CD4-positive, alpha-beta T cell treated with Interleukin-12 subunit alpha and Interleukin-12 subunit beta, for 1 hour (primary cell): ENCODE measurements at regions not wholly inside any gene's neighbourhood (a gene's known extent, or its start where the extent isn't known, plus 50 kb on each side); places are given as distances from the start of the nearest gene placed in this dataset.

Experiments
- DNase-seq: peaks from one replicate; pipeline ENCODE4 v3.0.0-alpha.2; 2020

- no peak for DNase-seq
Measured at GRCh38 chrX:21056622-21057021, 317.6 kb upstream of the CNKSR2 start.

GRCh38 chrX:21047034-21047455, 327.2 kb upstream of the CNKSR2 start:
- no peak for DNase-seq

GRCh38 chrX:21014326-21014725, 359.9 kb upstream of the CNKSR2 start:
- DNase-seq, result no peak

GRCh38 chrX:21004835-21005234, 369.4 kb upstream of the CNKSR2 start:
- DNase-seq, result no peak

GRCh38 chrX:20995829-20996228, 378.4 kb upstream of the CNKSR2 start:
- DNase-seq, result no peak

- no peak for DNase-seq
Measured at GRCh38 chrX:20989361-20989760, 384.9 kb upstream of the CNKSR2 start.

- no peak for DNase-seq
Measured at GRCh38 chrX:20988804-20989203, 385.4 kb upstream of the CNKSR2 start.

- no peak for DNase-seq
Measured at GRCh38 chrX:20988118-20988517, 386.1 kb upstream of the CNKSR2 start.

GRCh38 chrX:20980426-20980825, 393.8 kb upstream of the CNKSR2 start:
- DNase-seq, result no peak

- no peak for DNase-seq
Measured at GRCh38 chrX:20974326-20974725, 399.9 kb upstream of the CNKSR2 start.

- no peak for DNase-seq
Measured at GRCh38 chrX:20973038-20973437, 401.2 kb upstream of the CNKSR2 start.

- no peak for DNase-seq
Measured at GRCh38 chrX:20971250-20971649, 403.0 kb upstream of the CNKSR2 start.

GRCh38 chrX:20969565-20969964, 404.7 kb upstream of the CNKSR2 start:
- no peak for DNase-seq

GRCh38 chrX:20968996-20969395, 405.2 kb upstream of the CNKSR2 start:
- no peak for DNase-seq

GRCh38 chrX:20967725-20968124, 406.5 kb upstream of the CNKSR2 start:
- DNase-seq, result no peak

- DNase-seq, result no peak
Measured at GRCh38 chrX:20965270-20966044, 408.8 kb upstream of the CNKSR2 start.

GRCh38 chrX:20954014-20954413, 420.2 kb upstream of the CNKSR2 start:
- DNase-seq, result no peak

GRCh38 chrX:20952180-20952579, 422.0 kb upstream of the CNKSR2 start:
- DNase-seq, result no peak

GRCh38 chrX:20951016-20951810, 423.0 kb upstream of the CNKSR2 start:
- no peak for DNase-seq

GRCh38 chrX:20947411-20947912, 426.8 kb upstream of the CNKSR2 start:
- no peak for DNase-seq

- no peak for DNase-seq
Measured at GRCh38 chrX:20913760-20914159, 460.5 kb upstream of the CNKSR2 start.

GRCh38 chrX:20906571-20906970, 467.6 kb upstream of the CNKSR2 start:
- DNase-seq, result no peak

GRCh38 chrX:20884565-20884964, 489.7 kb upstream of the CNKSR2 start:
- no peak for DNase-seq

GRCh38 chrX:20863649-20864048, 510.6 kb upstream of the CNKSR2 start:
- DNase-seq, result no peak
